Mononuclear cell (primary cell): ENCODE measurements at regions not wholly inside any gene's neighbourhood (a gene's known extent, or its start where the extent isn't known, plus 50 kb on each side); places are given as distances from the start of the nearest gene placed in this dataset.

Experiments
- H3K27me3 ChIP-seq: 2 replicates; pipeline ENCODE4 v1.6.0; 2011; ENCODE audit warnings: low read length, control low read depth; ENCODE audit not compliant: insufficient read depth
- H3K4me1 ChIP-seq: 2 replicates; pipeline ENCODE4 v1.5.1; 2011; ENCODE audit warnings: mild to moderate bottlenecking, low read length, control low read depth; ENCODE audit not compliant: insufficient read depth
- H3K4me3 ChIP-seq: 2 replicates; pipeline ENCODE4 v1.5.1; 2011; ENCODE audit warnings: mild to moderate bottlenecking, low read length, moderate library complexity
- H3K9me3 ChIP-seq: 2 replicates; pipeline ENCODE4 v1.5.1; 2011; ENCODE audit warnings: low read depth, mild to moderate bottlenecking, control low read depth, low read length

GRCh38 chr10:128898133-128898915, 568.7 kb upstream of the MGMT start:
- H3K9me3 ChIP-seq = no peaks in the 10 kb centered on the region
- H3K27me3 ChIP-seq = no peaks in the 10 kb centered on the region
- no peak overlapping the region for H3K4me3 ChIP-seq
- H3K4me1 ChIP-seq = no peaks in the 10 kb centered on the region

- H3K9me3 ChIP-seq = no peaks in the 10 kb centered on the region
- H3K27me3 ChIP-seq = no peaks in the 10 kb centered on the region
- no peak overlapping the region for H3K4me3 ChIP-seq
- H3K4me1 ChIP-seq = no peaks in the 10 kb centered on the region
These were observed 568.2 kb upstream of the MGMT start for GRCh38 chr10:128898916-128899195.

GRCh38 chr10:128900456-128900855, 566.6 kb upstream of the MGMT start:
- Histone ChIP-seq H3K27me3 (no peaks in the 10 kb centered on the region), H3K9me3 (no peaks in the 10 kb centered on the region), H3K4me3 (no peak overlapping the region), H3K4me1 (no peaks in the 10 kb centered on the region)

GRCh38 chr10:128901236-128901635, 565.8 kb upstream of the MGMT start:
- H3K4me3 ChIP-seq = no peak overlapping the region
- no peaks in the 10 kb centered on the region for H3K27me3 ChIP-seq
- H3K4me1 ChIP-seq = no peaks in the 10 kb centered on the region
- H3K9me3 ChIP-seq = no peaks in the 10 kb centered on the region

- Histone ChIP-seq H3K27me3 (no peaks in the 10 kb centered on the region), H3K4me3 (no peak overlapping the region), H3K9me3 (no peaks in the 10 kb centered on the region), H3K4me1 (no peaks in the 10 kb centered on the region)
These were observed 564.9 kb upstream of the MGMT start for GRCh38 chr10:128902031-128902710.

GRCh38 chr10:128907155-128907941, 559.7 kb upstream of the MGMT start:
- H3K27me3 ChIP-seq = no peaks in the 10 kb centered on the region
- H3K4me1 ChIP-seq = no peaks in the 10 kb centered on the region
- no peak overlapping the region for H3K4me3 ChIP-seq
- H3K9me3 ChIP-seq = no peaks in the 10 kb centered on the region

- H3K4me3 ChIP-seq = no peak overlapping the region
- H3K4me1 ChIP-seq = no peaks in the 10 kb centered on the region
- no peaks in the 10 kb centered on the region for H3K9me3 ChIP-seq
- no peaks in the 10 kb centered on the region for H3K27me3 ChIP-seq
These were observed 558.9 kb upstream of the MGMT start for GRCh38 chr10:128908099-128908498.

GRCh38 chr10:128908499-128908898, 558.5 kb upstream of the MGMT start:
- no peaks in the 10 kb centered on the region for H3K4me1 ChIP-seq
- no peaks in the 10 kb centered on the region for H3K9me3 ChIP-seq
- no peak overlapping the region for H3K4me3 ChIP-seq
- H3K27me3 ChIP-seq = no peaks in the 10 kb centered on the region

GRCh38 chr10:128912568-128913311, 554.3 kb upstream of the MGMT start:
- H3K9me3 ChIP-seq = no peaks in the 10 kb centered on the region
- no peak overlapping the region for H3K4me3 ChIP-seq
- no peaks in the 10 kb centered on the region for H3K4me1 ChIP-seq
- H3K27me3 ChIP-seq = no peaks in the 10 kb centered on the region

- Histone ChIP-seq H3K27me3 (no peaks in the 10 kb centered on the region), H3K9me3 (no peaks in the 10 kb centered on the region), H3K4me3 (no peak overlapping the region), H3K4me1 (no peaks in the 10 kb centered on the region)
These were observed 552.4 kb upstream of the MGMT start for GRCh38 chr10:128914681-128915080.

- no peaks in the 10 kb centered on the region for H3K27me3 ChIP-seq
These were observed 551.4 kb upstream of the MGMT start for GRCh38 chr10:128915630-128916029.

GRCh38 chr10:128916383-128916782, 550.7 kb upstream of the MGMT start:
- H3K4me3 ChIP-seq = no peak overlapping the region
- H3K9me3 ChIP-seq = no peaks in the 10 kb centered on the region
- H3K27me3 ChIP-seq = no peaks in the 10 kb centered on the region
- no peaks in the 10 kb centered on the region for H3K4me1 ChIP-seq

More at GRCh38 chr10:128915630-128916029, 551.4 kb upstream of the MGMT start:
- Histone ChIP-seq H3K4me3 (no peak overlapping the region), H3K4me1 (no peaks in the 10 kb centered on the region), H3K9me3 (no peaks in the 10 kb centered on the region)

GRCh38 chr10:128921389-128922022, 545.5 kb upstream of the MGMT start:
- no peaks in the 10 kb centered on the region for H3K9me3 ChIP-seq
- no peaks in the 10 kb centered on the region for H3K27me3 ChIP-seq

GRCh38 chr10:128922172-128922571, 544.9 kb upstream of the MGMT start:
- Histone ChIP-seq H3K4me1 (no peaks in the 10 kb centered on the region), H3K27me3 (no peaks in the 10 kb centered on the region), H3K4me3 (no peak overlapping the region), H3K9me3 (no peaks in the 10 kb centered on the region)

More at GRCh38 chr10:128921389-128922022, 545.5 kb upstream of the MGMT start:
- no peaks in the 10 kb centered on the region for H3K4me1 ChIP-seq
- no peak overlapping the region for H3K4me3 ChIP-seq
